ENCODE measurements at regions not wholly inside any gene's neighbourhood (a gene's known extent, or its start where the extent isn't known, plus 50 kb on each side); places are given as distances from the start of the nearest gene placed in this dataset.
A peak's percentile ranks its signal among the peaks of the same experiment; 100 is the strongest.
"Not testable (repeated sequence)": the region's sequence is repeated elsewhere in the genome, so short reads cannot be mapped to it uniquely, and the experiment has no call there.

GRCh38 chr6:121765060-121765459, 329.6 kb downstream of the GJA1 start:
- no peak for DNase-seq (ENCODE audit: low read depth)
- in situ Hi-C loops (cut with HindIII; ENCODE audit: low pct_unique_long_range_greater_than_20kb, low sequenced_read_pairs), result no loop called here

- in situ Hi-C loops (cut with HindIII; ENCODE audit: low pct_unique_long_range_greater_than_20kb, low sequenced_read_pairs), result no loop called here
- no peak for DNase-seq (ENCODE audit: low read depth)
Observed at GRCh38 chr6:121767211-121767610, 331.8 kb downstream of the GJA1 start.

- no peak for DNase-seq (ENCODE audit: low read depth)
- in situ Hi-C loops (cut with HindIII; ENCODE audit: low pct_unique_long_range_greater_than_20kb, low sequenced_read_pairs), result no loop called here
Observed at GRCh38 chr6:121770943-121771342, 335.5 kb downstream of the GJA1 start.

- no peak for DNase-seq (ENCODE audit: low read depth)
- in situ Hi-C loops (cut with HindIII; ENCODE audit: low pct_unique_long_range_greater_than_20kb, low sequenced_read_pairs), result no loop called here
Observed at GRCh38 chr6:121771937-121772720, 336.7 kb downstream of the GJA1 start.

- in situ Hi-C loops (cut with HindIII; ENCODE audit: low pct_unique_long_range_greater_than_20kb, low sequenced_read_pairs), result no loop called here
- DNase-seq (ENCODE audit: low read depth), result no peak
Observed at GRCh38 chr6:121776054-121776453, 340.6 kb downstream of the GJA1 start.

GRCh38 chr6:121780325-121781321, 345.2 kb downstream of the GJA1 start:
- peak; percentile 56 for DNase-seq (ENCODE audit: low read depth)
- in situ Hi-C loops (cut with HindIII; ENCODE audit: low pct_unique_long_range_greater_than_20kb, low sequenced_read_pairs), result no loop called here

GRCh38 chr6:121791396-121792315, 356.2 kb downstream of the GJA1 start:
- in situ Hi-C loops (cut with HindIII; ENCODE audit: low pct_unique_long_range_greater_than_20kb, low sequenced_read_pairs), result no loop called here
- no peak for DNase-seq (ENCODE audit: low read depth)

- peak; percentile 48 for DNase-seq (ENCODE audit: low read depth)
- in situ Hi-C loops (cut with HindIII; ENCODE audit: low pct_unique_long_range_greater_than_20kb, low sequenced_read_pairs), result no loop called here
Observed at GRCh38 chr6:121794630-121795029, 359.2 kb downstream of the GJA1 start.

- DNase-seq (ENCODE audit: low read depth); in situ Hi-C loops (cut with HindIII; ENCODE audit: low pct_unique_long_range_greater_than_20kb, low sequenced_read_pairs): not testable (repeated sequence)
Observed at GRCh38 chr6:121797598-121797997, 362.2 kb downstream of the GJA1 start.

- DNase-seq (ENCODE audit: low read depth); in situ Hi-C loops (cut with HindIII; ENCODE audit: low pct_unique_long_range_greater_than_20kb, low sequenced_read_pairs): not testable (repeated sequence)
Observed at GRCh38 chr6:121798126-121798525, 362.7 kb downstream of the GJA1 start.

- DNase-seq (ENCODE audit: low read depth), result no peak
- in situ Hi-C loops (cut with HindIII; ENCODE audit: low pct_unique_long_range_greater_than_20kb, low sequenced_read_pairs), result no loop called here
Observed at GRCh38 chr6:121799574-121799973, 364.1 kb downstream of the GJA1 start.

GRCh38 chr6:121800047-121800446, 364.6 kb downstream of the GJA1 start:
- DNase-seq (ENCODE audit: low read depth), result no peak
- in situ Hi-C loops (cut with HindIII; ENCODE audit: low pct_unique_long_range_greater_than_20kb, low sequenced_read_pairs), result no loop called here

- no peak for DNase-seq (ENCODE audit: low read depth)
- in situ Hi-C loops (cut with HindIII; ENCODE audit: low pct_unique_long_range_greater_than_20kb, low sequenced_read_pairs), result no loop called here
Observed at GRCh38 chr6:121806116-121806515, 370.7 kb downstream of the GJA1 start.

- DNase-seq (ENCODE audit: low read depth), result no peak
- in situ Hi-C loops (cut with HindIII; ENCODE audit: low pct_unique_long_range_greater_than_20kb, low sequenced_read_pairs), result no loop called here
Observed at GRCh38 chr6:121809211-121809610, 373.8 kb downstream of the GJA1 start.

GRCh38 chr6:121810158-121811032, 374.9 kb downstream of the GJA1 start:
- in situ Hi-C loops (cut with HindIII; ENCODE audit: low pct_unique_long_range_greater_than_20kb, low sequenced_read_pairs), result no loop called here
- DNase-seq (ENCODE audit: low read depth), result no peak

GRCh38 chr6:121811106-121811505, 375.7 kb downstream of the GJA1 start:
- no peak for DNase-seq (ENCODE audit: low read depth)
- in situ Hi-C loops (cut with HindIII; ENCODE audit: low pct_unique_long_range_greater_than_20kb, low sequenced_read_pairs), result no loop called here

- DNase-seq (ENCODE audit: low read depth), result no peak
- in situ Hi-C loops (cut with HindIII; ENCODE audit: low pct_unique_long_range_greater_than_20kb, low sequenced_read_pairs), result no loop called here
Observed at GRCh38 chr6:121816361-121816760, 380.9 kb downstream of the GJA1 start.
